Kidney (tissue), 13 donors: ENCODE measurements at regions not wholly inside any gene's neighbourhood (a gene's known extent, or its start where the extent isn't known, plus 50 kb on each side); places are given as distances from the start of the nearest gene placed in this dataset.

ENCODE experiments used
- DNase-seq, 5 donors: peaks; one replicate each; pipeline ENCODE4 v3.0.0-alpha.2; 2013 to 2020
- FAIRE-seq: peaks from 2 replicates; lab custom pipeline; 2012; peaks lifted over from hg19 to GRCh38; lab: Jason Lieb, UNC
- H3K27ac ChIP-seq, 2 donors: one replicate each; pipeline ENCODE4 v1.7.0; 2013; ENCODE audit warnings: low read depth in 2 of 2, low read length in 2 of 2, inconsistent platforms in 1 of 2
- H3K27me3 ChIP-seq: one replicate; pipeline ENCODE4 v1.7.1; 2013; ENCODE audit warnings: low read length, inconsistent platforms; ENCODE audit not compliant: control insufficient read depth, insufficient read depth
- H3K36me3 ChIP-seq, 3 donors: one replicate each; pipeline versions ENCODE4 v1.7.0 to v1.7.1; 2013; ENCODE audit warnings: low read length in 3 of 3, control low read depth in 1 of 3, inconsistent platforms in 1 of 3; ENCODE audit not compliant: insufficient read depth in 3 of 3, control insufficient read depth in 2 of 3
- H3K4me1 ChIP-seq, 3 donors: one replicate each; pipeline versions ENCODE4 v1.7.0 to v1.7.1; 2013; ENCODE audit warnings: low read length in 3 of 3, inconsistent platforms in 1 of 3, low read depth in 1 of 3; ENCODE audit not compliant: control insufficient read depth in 2 of 3, insufficient read depth in 2 of 3
- H3K4me3 ChIP-seq, 3 donors: one replicate each; pipeline versions ENCODE4 v1.7.0 to v1.8.1; 2013; ENCODE audit warnings: low read length in 3 of 3, control low read depth in 1 of 3, inconsistent platforms in 1 of 3
- H3K9ac ChIP-seq, 3 donors: one replicate each; pipeline versions ENCODE4 v1.7.0 to v1.7.1; 2013; ENCODE audit warnings: low read length in 3 of 3, control low read depth in 1 of 3, inconsistent platforms in 1 of 3
- H3K9me3 ChIP-seq, 3 donors: one replicate each; pipeline versions ENCODE4 v1.7.0 to v1.7.1; 2013; ENCODE audit warnings: low read length in 3 of 3, control low read depth in 1 of 3, inconsistent platforms in 1 of 3; ENCODE audit not compliant: control insufficient read depth in 2 of 3, insufficient read depth in 1 of 3
- intact Hi-C: fragments of 100-400 bp; cut with DNase I; formaldehyde crosslinking; loops from one replicate; pipeline ENCODE4 v1.11.1; 2022
- TF ChIP-seq, protein P1 (sequence below): IDR thresholded peaks from 3 replicates; pipeline ENCODE4 v1.5.1; 2012; ENCODE audit warnings: mild to moderate bottlenecking, moderate library complexity, borderline replicate concordance; ENCODE audit not compliant: insufficient read depth; ENCODE audit errors: extremely low read depth
- donor health status: control.
- donor health status: control.
- donor health status: control.
- donor health status: control.
- donor health status: control.
- donor health status: DM: yes; HTN: yes; CAD: no.
- donor health status: Normal renal cell carcinoma (clear cell type).

DNA sequence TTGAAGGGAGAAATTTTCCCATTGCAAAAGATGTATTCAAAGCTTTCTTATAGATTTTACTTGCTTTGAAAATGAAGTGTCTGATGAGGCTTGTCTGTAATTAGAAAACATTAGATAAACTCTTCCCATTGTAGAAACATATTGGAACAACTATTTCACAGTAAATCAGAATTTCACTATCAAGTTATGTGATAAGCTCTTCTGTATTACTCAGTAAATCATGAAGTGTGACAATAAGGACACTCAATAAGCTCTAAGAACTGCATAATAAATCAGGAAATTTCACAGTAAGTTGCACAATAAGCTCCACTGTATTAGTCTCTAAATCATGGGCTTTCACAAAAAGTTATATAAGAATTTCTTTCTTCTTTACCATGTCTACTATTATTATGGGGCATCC, 1546.6 kb downstream of the SLITRK5 start:
- Histone ChIP-seq H3K27me3 (no peaks in the 10 kb centered on the region), H3K4me1 (no peaks in the 10 kb centered on the region), H3K9ac (no peak overlapping the region), H3K36me3 (no peaks in the 10 kb centered on the region), H3K4me3 (no peak overlapping the region), H3K27ac (no peak overlapping the region), H3K9me3 (peaks cover 0 to 13% (median 2%) of the 10 kb centered on the region in 3 donors)
- DNase-seq (no peak), FAIRE-seq (no peak)
- intact Hi-C loops = no loop called here
- TF ChIP-seq, protein P1, sequence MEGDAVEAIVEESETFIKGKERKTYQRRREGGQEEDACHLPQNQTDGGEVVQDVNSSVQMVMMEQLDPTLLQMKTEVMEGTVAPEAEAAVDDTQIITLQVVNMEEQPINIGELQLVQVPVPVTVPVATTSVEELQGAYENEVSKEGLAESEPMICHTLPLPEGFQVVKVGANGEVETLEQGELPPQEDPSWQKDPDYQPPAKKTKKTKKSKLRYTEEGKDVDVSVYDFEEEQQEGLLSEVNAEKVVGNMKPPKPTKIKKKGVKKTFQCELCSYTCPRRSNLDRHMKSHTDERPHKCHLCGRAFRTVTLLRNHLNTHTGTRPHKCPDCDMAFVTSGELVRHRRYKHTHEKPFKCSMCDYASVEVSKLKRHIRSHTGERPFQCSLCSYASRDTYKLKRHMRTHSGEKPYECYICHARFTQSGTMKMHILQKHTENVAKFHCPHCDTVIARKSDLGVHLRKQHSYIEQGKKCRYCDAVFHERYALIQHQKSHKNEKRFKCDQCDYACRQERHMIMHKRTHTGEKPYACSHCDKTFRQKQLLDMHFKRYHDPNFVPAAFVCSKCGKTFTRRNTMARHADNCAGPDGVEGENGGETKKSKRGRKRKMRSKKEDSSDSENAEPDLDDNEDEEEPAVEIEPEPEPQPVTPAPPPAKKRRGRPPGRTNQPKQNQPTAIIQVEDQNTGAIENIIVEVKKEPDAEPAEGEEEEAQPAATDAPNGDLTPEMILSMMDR = no peak

DNA sequence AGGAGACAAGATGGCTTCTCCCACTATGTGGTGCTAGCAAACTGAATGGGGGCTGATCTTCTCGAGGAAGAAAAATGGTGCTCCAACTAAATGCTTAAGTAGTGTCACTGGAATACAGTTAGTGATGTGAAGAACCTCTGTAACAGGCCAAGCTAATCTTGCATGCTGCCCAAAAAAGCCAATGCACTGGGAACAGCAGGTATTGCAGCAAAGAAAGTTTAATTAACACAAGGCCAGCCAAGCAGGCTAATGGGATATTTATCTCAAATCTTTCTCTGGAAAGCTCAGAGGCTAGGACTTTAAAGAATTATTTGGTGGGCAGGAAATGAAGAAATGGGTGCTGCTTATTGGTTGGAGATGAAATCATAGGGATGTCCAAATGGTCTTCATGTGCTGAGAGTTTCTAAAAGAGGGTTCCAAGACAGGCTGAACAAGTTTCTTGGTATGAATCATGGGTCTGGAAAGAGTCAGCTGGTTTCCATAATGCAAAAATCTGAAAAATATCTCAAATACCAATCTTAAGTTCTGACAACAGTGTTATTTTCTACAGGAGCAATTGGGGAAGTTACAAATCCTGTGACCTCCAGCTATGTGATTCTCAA, 1550.5 kb downstream of the SLITRK5 start:
- Histone ChIP-seq H3K27ac (no peak overlapping the region), H3K36me3 (no peaks in the 10 kb centered on the region), H3K4me1 (no peaks in the 10 kb centered on the region), H3K4me3 (no peak overlapping the region), H3K27me3 (no peaks in the 10 kb centered on the region), H3K9me3 (peaks cover 0 to 13% (median 2%) of the 10 kb centered on the region in 3 donors), H3K9ac (no peak overlapping the region)
- FAIRE-seq = no peak
- DNase-seq = no peak
- TF ChIP-seq, protein P1 = no peak
- intact Hi-C loops = no loop called here

DNA sequence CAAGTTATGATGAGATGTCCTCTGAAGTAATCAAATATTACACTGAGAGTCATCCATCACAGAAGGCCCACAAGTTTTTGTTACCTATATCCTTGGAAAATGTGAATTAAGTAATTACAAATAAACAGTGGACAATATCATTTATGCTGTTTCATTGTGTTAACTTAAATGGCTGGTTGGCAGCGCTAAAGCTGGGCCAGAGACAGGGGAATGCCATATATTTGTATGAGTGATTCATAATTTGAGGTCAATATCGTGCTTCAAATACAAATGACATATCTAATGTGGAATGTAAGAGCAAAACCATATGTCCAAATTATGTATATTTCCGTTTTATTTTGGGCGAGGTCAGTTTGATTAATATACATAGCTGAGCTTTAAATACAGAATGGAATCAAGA, 1556.2 kb downstream of the SLITRK5 start:
- Histone ChIP-seq H3K27ac (no peak overlapping the region), H3K36me3 (no peaks in the 10 kb centered on the region), H3K4me1 (no peaks in the 10 kb centered on the region), H3K27me3 (no peaks in the 10 kb centered on the region), H3K9ac (no peak overlapping the region), H3K9me3 (peaks cover 0 to 3% (median 2%) of the 10 kb centered on the region in 3 donors), H3K4me3 (no peak overlapping the region)
- intact Hi-C loops = no loop called here
- TF ChIP-seq, protein P1 = no peak
- DNase-seq (no peak), FAIRE-seq (no peak)

DNA sequence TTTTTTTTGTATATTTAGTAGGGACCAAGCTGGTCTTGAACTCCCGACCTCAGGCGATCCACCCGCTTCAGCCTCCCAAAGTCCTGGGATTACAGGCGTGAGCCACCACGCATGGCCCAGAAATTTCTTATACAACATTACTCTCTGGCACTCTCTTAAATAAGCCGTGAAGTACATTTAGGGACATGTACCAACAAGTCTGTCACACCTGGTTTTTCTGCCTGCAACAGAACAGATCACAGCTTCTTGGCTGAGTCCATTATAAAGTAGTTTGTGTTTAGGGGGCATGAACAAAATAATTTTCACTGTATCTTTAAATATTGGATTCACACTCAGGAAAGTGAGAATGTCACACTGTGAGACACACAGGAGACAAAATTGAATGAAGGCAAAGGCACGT, 1567.3 kb downstream of the SLITRK5 start:
- Histone ChIP-seq H3K4me1 (no peaks in the 10 kb centered on the region), H3K4me3 (no peak overlapping the region), H3K36me3 (no peaks in the 10 kb centered on the region), H3K27me3 (no peaks in the 10 kb centered on the region), H3K9me3 (no peaks in the 10 kb centered on the region), H3K27ac (no peak overlapping the region), H3K9ac (no peak overlapping the region)
- TF ChIP-seq, protein P1 = no peak
- no peak for DNase-seq
- FAIRE-seq = no peak
- intact Hi-C loops = no loop called here
